HFF-Myc (cell line): ENCODE measurements at regions not wholly inside any gene's neighbourhood (a gene's known extent, or its start where the extent isn't known, plus 50 kb on each side); places are given as distances from the start of the nearest gene placed in this dataset.

Experiments used
- DNase-seq: peaks from one replicate; pipeline ENCODE4 v3.0.0-alpha.2; 2011; ENCODE audit warnings: low read depth; ENCODE audit errors: extremely low read depth
- H3K4me3 ChIP-seq: replicated peaks from 2 replicates; pipeline ENCODE4 v1.5.1; 2011; ENCODE audit warnings: low read depth, mild to moderate bottlenecking, control low read depth, low read length
- CTCF ChIP-seq: IDR thresholded peaks from 2 replicates; pipeline ENCODE4 v1.5.1; 2012; ENCODE audit warnings: mild to moderate bottlenecking, low read depth, low read length, control low read depth; ENCODE audit errors: missing control alignments

- H3K4me3 ChIP-seq, result no peak overlapping the region
- TF ChIP-seq CTCF, result no peak
- peak; percentile 2 for DNase-seq
These were observed 490.5 kb upstream of the ANKRD30A start for GRCh38 chr10:36634916-36635315.

GRCh38 chr10:36630267-36630666 is 495.1 kb upstream of the ANKRD30A start:
- DNase-seq, result no peak
- no peak overlapping the region for H3K4me3 ChIP-seq
- TF ChIP-seq CTCF, result no peak

GRCh38 chr10:36629476-36629875 is 495.9 kb upstream of the ANKRD30A start:
- DNase-seq, result no peak
- H3K4me3 ChIP-seq, result no peak overlapping the region
- no peak for TF ChIP-seq CTCF

GRCh38 chr10:36624551-36625100 is 500.8 kb upstream of the ANKRD30A start:
- no peak for DNase-seq
- TF ChIP-seq CTCF, result no peak

GRCh38 chr10:36621346-36621745 is 504.1 kb upstream of the ANKRD30A start:
- TF ChIP-seq CTCF, result no peak
- no peak overlapping the region for H3K4me3 ChIP-seq
- no peak for DNase-seq

More at GRCh38 chr10:36624551-36625100, 500.8 kb upstream of the ANKRD30A start:
- H3K4me3 ChIP-seq, result no peak overlapping the region

- no peak for TF ChIP-seq CTCF
- no peak overlapping the region for H3K4me3 ChIP-seq
- no peak for DNase-seq
These were observed 513.0 kb upstream of the ANKRD30A start for GRCh38 chr10:36612436-36612835.

GRCh38 chr10:36608866-36609265 is 516.5 kb upstream of the ANKRD30A start:
- no peak for DNase-seq
- H3K4me3 ChIP-seq, result no peak overlapping the region
- TF ChIP-seq CTCF, result no peak
